ENCODE measurements at regions not wholly inside any gene's neighbourhood (a gene's known extent, or its start where the extent isn't known, plus 50 kb on each side); places are given as distances from the start of the nearest gene placed in this dataset.

DNA sequence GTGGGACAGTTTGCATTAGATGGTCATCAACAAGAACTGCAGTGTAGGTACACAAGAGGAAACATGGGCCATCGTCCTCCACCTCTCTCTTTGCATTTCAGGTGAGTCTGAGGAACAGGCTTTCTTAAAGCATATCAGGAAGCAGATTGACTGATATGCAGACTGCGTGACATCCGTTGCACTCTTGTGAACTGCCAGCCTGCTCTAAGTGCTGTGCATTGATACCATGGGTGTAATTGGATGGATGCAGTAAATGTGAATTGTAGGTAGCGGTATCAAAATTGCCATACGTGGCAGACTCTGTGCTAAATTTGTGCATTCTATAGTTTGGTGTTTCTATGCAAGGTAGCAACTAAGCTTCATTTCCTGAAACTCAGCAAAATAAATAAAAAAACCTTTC, 1008.3 kb downstream of the EFNB2 start:
- H3K27ac ChIP-seq: no peak overlapping the region
- no peaks in the 10 kb centered on the region for H3K27me3 ChIP-seq (ENCODE audit: low read depth)
- TF ChIP-seq, protein P1, sequence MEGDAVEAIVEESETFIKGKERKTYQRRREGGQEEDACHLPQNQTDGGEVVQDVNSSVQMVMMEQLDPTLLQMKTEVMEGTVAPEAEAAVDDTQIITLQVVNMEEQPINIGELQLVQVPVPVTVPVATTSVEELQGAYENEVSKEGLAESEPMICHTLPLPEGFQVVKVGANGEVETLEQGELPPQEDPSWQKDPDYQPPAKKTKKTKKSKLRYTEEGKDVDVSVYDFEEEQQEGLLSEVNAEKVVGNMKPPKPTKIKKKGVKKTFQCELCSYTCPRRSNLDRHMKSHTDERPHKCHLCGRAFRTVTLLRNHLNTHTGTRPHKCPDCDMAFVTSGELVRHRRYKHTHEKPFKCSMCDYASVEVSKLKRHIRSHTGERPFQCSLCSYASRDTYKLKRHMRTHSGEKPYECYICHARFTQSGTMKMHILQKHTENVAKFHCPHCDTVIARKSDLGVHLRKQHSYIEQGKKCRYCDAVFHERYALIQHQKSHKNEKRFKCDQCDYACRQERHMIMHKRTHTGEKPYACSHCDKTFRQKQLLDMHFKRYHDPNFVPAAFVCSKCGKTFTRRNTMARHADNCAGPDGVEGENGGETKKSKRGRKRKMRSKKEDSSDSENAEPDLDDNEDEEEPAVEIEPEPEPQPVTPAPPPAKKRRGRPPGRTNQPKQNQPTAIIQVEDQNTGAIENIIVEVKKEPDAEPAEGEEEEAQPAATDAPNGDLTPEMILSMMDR (IDR thresholded peaks at IDR 0.05): no peak
- no peaks in the 10 kb centered on the region for H3K9me3 ChIP-seq
- H3K36me3 ChIP-seq: no peaks in the 10 kb centered on the region
- no peak for ATAC-seq
- H3K4me1 ChIP-seq: no peaks in the 10 kb centered on the region
- DNase-seq: no peak
- no peak overlapping the region for H3K4me3 ChIP-seq
- intact Hi-C loops (cut with DNase I): no loop called here

DNA sequence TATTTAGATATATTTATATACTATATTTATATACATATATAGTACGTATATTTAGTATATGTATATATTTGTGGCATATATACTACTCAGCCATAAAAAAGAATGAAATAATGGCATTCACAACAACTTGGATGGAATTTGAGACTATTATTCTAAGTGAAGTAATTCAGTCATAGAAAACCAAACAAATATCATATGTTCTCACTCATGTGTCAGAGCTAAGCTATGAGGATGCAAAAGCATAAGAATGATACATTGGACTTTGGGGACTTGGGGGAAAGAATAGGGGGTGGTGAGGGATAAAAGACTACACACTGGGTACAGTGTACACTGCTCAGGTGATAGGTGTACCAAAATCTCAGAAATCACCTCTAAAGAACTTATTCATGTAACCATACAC, 1015.7 kb downstream of the EFNB2 start:
- Histone ChIP-seq H3K9me3 (no peaks in the 10 kb centered on the region), H3K4me3 (no peak overlapping the region), H3K27me3 (ENCODE audit: low read depth) (no peaks in the 10 kb centered on the region), H3K36me3 (no peaks in the 10 kb centered on the region), H3K27ac (no peak overlapping the region), H3K4me1 (no peaks in the 10 kb centered on the region)
- TF ChIP-seq, protein P1 (IDR thresholded peaks at IDR 0.05): no peak
- ATAC-seq: no peak
- intact Hi-C loops (cut with DNase I): no loop called here
- no peak for DNase-seq

DNA sequence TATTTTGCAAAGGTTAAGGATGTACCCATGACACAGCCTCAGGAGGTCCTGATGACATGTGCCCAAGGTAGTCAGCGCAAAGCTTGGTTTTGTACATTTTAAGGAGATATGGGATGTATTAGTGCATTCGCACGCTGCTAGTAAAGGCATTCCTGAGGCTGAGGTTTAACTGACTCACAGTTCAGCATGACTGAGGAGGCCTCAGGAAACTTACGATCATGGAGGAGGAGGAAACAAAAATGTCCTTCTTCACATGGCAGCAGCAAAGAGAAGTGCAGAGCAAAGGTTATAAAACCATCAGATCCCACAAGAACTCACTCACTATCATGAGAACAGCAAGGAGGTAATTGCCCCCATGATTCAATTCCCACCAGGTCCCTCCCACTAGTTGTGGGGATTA, 1017.4 kb downstream of the EFNB2 start:
- intact Hi-C loops (cut with DNase I): no loop called here
- Histone ChIP-seq H3K27ac (no peak overlapping the region), H3K36me3 (no peaks in the 10 kb centered on the region), H3K9me3 (no peaks in the 10 kb centered on the region), H3K27me3 (ENCODE audit: low read depth) (no peaks in the 10 kb centered on the region), H3K4me3 (no peak overlapping the region), H3K4me1 (no peaks in the 10 kb centered on the region)
- DNase-seq (no peak), ATAC-seq (no peak)
- TF ChIP-seq, protein P1 (IDR thresholded peaks at IDR 0.05): no peak

DNA sequence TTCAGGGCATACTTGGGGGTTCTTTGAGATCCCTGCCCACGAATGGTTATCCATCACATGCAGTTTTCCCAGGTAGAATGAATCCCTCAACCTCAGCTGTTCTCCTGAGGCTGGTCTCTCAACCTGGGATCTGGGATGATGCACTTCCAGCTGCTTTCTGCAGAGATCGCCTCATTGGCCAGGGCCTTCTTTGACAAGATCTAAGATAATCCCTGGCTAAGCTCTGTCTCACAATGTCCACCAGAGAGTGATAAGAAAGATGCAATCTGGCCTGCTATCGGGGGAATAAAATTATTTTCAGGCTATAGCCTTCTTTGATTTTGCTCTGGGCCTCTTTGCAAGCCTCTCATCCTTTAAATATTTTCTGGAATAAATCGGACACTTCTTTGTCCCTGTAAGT, 1021.1 kb downstream of the EFNB2 start:
- Histone ChIP-seq H3K27ac (no peak overlapping the region), H3K9me3 (no peaks in the 10 kb centered on the region), H3K27me3 (ENCODE audit: low read depth) (no peaks in the 10 kb centered on the region), H3K36me3 (no peaks in the 10 kb centered on the region), H3K4me3 (no peak overlapping the region), H3K4me1 (no peaks in the 10 kb centered on the region)
- intact Hi-C loops (cut with DNase I): no loop called here
- no peak for ATAC-seq
- no peak for DNase-seq
- TF ChIP-seq, protein P1 (IDR thresholded peaks at IDR 0.05): no peak

DNA sequence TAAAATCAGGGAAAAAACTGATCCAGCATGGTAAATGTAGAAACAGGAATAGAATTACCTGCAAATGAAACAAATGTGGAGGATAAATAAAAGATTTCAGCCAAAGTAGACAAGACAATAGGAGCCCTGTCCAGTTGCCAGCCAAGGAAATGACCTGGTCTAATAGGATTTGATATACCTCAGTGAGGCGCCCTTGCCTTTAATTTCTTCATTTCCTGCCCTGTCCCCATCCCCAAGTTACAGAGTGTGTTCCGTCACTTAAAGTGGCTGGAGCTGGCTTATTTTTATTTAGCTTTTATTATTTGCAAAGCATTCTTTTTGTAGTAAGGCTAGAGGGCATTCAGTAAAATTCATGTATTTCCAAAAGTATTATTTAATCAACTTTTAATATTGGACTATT, 1022.0 kb downstream of the EFNB2 start:
- DNase-seq (no peak), ATAC-seq (no peak)
- H3K4me1 ChIP-seq: no peaks in the 10 kb centered on the region
- H3K9me3 ChIP-seq: no peaks in the 10 kb centered on the region
- H3K4me3 ChIP-seq: no peak overlapping the region
- H3K36me3 ChIP-seq: no peaks in the 10 kb centered on the region
- no peak overlapping the region for H3K27ac ChIP-seq
- intact Hi-C loops (cut with DNase I): no loop called here
- H3K27me3 ChIP-seq (ENCODE audit: low read depth): no peaks in the 10 kb centered on the region
- TF ChIP-seq, protein P1 (IDR thresholded peaks at IDR 0.05): no peak
